GM12878 (cell line): ENCODE measurements at regions not wholly inside any gene's neighbourhood (a gene's known extent, or its start where the extent isn't known, plus 50 kb on each side); places are given as distances from the start of the nearest gene placed in this dataset.

Source experiments
- ATAC-seq: fragments of 200-7000 bp; cut with Tn5 transposase; 3 replicates; pipeline ENCODE4 v1.9.1; 2020; ENCODE audit warnings: mild to moderate bottlenecking, moderate library complexity
- BruUV-seq: library from RNA; stranded (reverse); fragments of 400-500 nt; replicated peaks from 2 replicates; lab custom pipeline; 2021; lab: Mats Ljungman, UMichigan
- CTCF ChIA-PET: fragments of 300-600 bp; sonication (Branson Sonifier 250); formaldehyde crosslinking; extraction: SDS; loops from one replicate; lab custom pipeline; 2021; ENCODE audit warnings: inconsistent platforms; lab: Yijun Ruan, JAX
- POLR2A ChIA-PET: fragments of 350-600 bp; formaldehyde crosslinking; extraction: SDS; loops from one replicate; lab custom pipeline; 2021; ENCODE audit warnings: inconsistent platforms; lab: Charles Lee
- RAD21 ChIA-PET: fragments of 300-600 bp; sonication (Branson Sonifier 250); formaldehyde crosslinking; loops from one replicate; lab custom pipeline; 2023; ENCODE audit warnings: antibody characterized with exemption; ENCODE audit not compliant: unreplicated experiment; lab: Charles Lee
- SMC1A ChIA-PET: fragments of 300-600 bp; sonication (Branson Sonifier 250); formaldehyde crosslinking; loops from one replicate; lab custom pipeline; 2023; ENCODE audit not compliant: unreplicated experiment, uncharacterized antibody; lab: Charles Lee
- DNase-seq: peaks from one replicate; pipeline ENCODE4 v3.0.0-alpha.2; 2011; ENCODE audit warnings: low read depth, low spot score
- FAIRE-seq: peaks from 3 replicates; lab custom pipeline; 2011; peaks lifted over from hg19 to GRCh38; lab: Jason Lieb, UNC
- H2AFZ ChIP-seq: 2 replicates; pipeline ENCODE4 v1.6.0; 2011; ENCODE audit warnings: low read depth, low read length, control low read depth; ENCODE audit not compliant: control insufficient read depth
- H3K27ac ChIP-seq: 2 replicates; pipeline ENCODE4 v1.5.1; 2011; ENCODE audit warnings: control low read depth; ENCODE audit not compliant: control insufficient read depth, insufficient read depth
- H3K27me3 ChIP-seq, 2 experiments: replicated peaks in 1 of 2; 2 replicates each; pipeline versions ENCODE4 v1.6.0 to v1.6.1; 2011; ENCODE audit warnings: low read length in 1 of 2; ENCODE audit not compliant: control insufficient read depth in 2 of 2, insufficient read depth in 2 of 2
- H3K36me3 ChIP-seq, 2 experiments: 2 replicates each; pipeline ENCODE4 v1.5.1; 2011; ENCODE audit warnings: low read length in 1 of 2; ENCODE audit not compliant: control insufficient read depth in 2 of 2, insufficient read depth in 2 of 2
- H3K4me1 ChIP-seq: 2 replicates; pipeline ENCODE4 v1.6.1; 2011; ENCODE audit warnings: mild to moderate bottlenecking, low read length, moderate library complexity, mixed read lengths; ENCODE audit not compliant: control insufficient read depth, insufficient read depth
- H3K4me2 ChIP-seq: 2 replicates; pipeline ENCODE4 v1.6.0; 2011; ENCODE audit warnings: control low read depth; ENCODE audit not compliant: control insufficient read depth, insufficient read depth
- H3K4me3 ChIP-seq: fragments of 200-600 bp; sonication (generic); 2 replicates; pipeline ENCODE4 v1.5.1; 2016
- H3K79me2 ChIP-seq: 2 replicates; pipeline ENCODE4 v1.6.0; 2011; ENCODE audit warnings: low read length; ENCODE audit not compliant: control insufficient read depth, insufficient read depth
- H3K9ac ChIP-seq: 2 replicates; pipeline ENCODE4 v1.8.0; 2011; ENCODE audit warnings: low read length, control low read depth, mixed read lengths; ENCODE audit not compliant: control insufficient read depth, insufficient read depth
- H3K9me3 ChIP-seq: replicated peaks from 3 replicates; pipeline ENCODE4 v1.5.1; 2011; ENCODE audit warnings: mild to moderate bottlenecking, low read length; ENCODE audit not compliant: control insufficient read depth, insufficient read depth
- H4K20me1 ChIP-seq: 2 replicates; pipeline ENCODE4 v1.6.0; 2011; ENCODE audit not compliant: control insufficient read depth, insufficient read depth
- GABPA ChIP-seq: IDR thresholded peaks from 2 replicates; pipeline ENCODE4 v1.6.1; 2014; ENCODE audit warnings: antibody characterized with exemption, low read depth, mild to moderate bottlenecking, inconsistent platforms
- MTA2 ChIP-seq: fragments of 450-650 bp; IDR thresholded peaks from 2 replicates; pipeline ENCODE4 v1.6.1; 2016; ENCODE audit warnings: low read depth, mild to moderate bottlenecking, moderate library complexity
- RAD21 ChIP-seq: IDR thresholded peaks from 2 replicates; pipeline ENCODE4 v1.6.1; 2011; ENCODE audit warnings: mild to moderate bottlenecking, low read depth, low read length, moderate library complexity; ENCODE audit not compliant: insufficient read depth
- STAT1 ChIP-seq: fragments of 450-650 bp; conservative IDR thresholded peaks from 2 replicates; pipeline ENCODE4 v1.6.1; 2014; ENCODE audit warnings: antibody characterized with exemption, mild to moderate bottlenecking
- STAT3 ChIP-seq: IDR thresholded peaks from 2 replicates; pipeline ENCODE4 v1.6.1; 2011; ENCODE audit warnings: low read depth, low read length, improper control_type of control experiment
- TCF7 ChIP-seq: IDR thresholded peaks from 2 replicates; pipeline ENCODE4 v1.6.1; 2014; ENCODE audit warnings: antibody characterized with exemption, borderline replicate concordance
- WGBS: methylation state at CpG from one replicate; pipeline ENCODE4 v1.1.6; 2016; ENCODE audit warnings: low lambda C conversion rate; ENCODE audit not compliant: insufficient replicate concordance, insufficient coverage; ENCODE audit errors: missing lambda C conversion rate; 5-methylcytosine and 5-hydroxymethylcytosine counted together
- in situ Hi-C: fragments of 300-500 bp; cut with MboI; formaldehyde crosslinking; loops from 9 replicates; pipeline ENCODE4 v1.14.3; 2018; ENCODE audit warnings: mixed read lengths
- intact Hi-C: fragments of 100-400 bp; cut with micrococcal nuclease; formaldehyde crosslinking; loops from one replicate; pipeline ENCODE4 v1.14.2; 2022; ENCODE audit not compliant: unreplicated experiment
- TF ChIP-seq, protein P1 (sequence below): fragments of 150-350 bp; IDR thresholded peaks from 2 replicates; pipeline ENCODE4 v1.6.1; 2016; ENCODE audit warnings: low read depth, low read length
- TF ChIP-seq, protein P2 (sequence below): fragments of 450-650 bp; IDR thresholded peaks from 2 replicates; pipeline ENCODE4 v1.6.1; 2016; ENCODE audit warnings: mild to moderate bottlenecking, moderate library complexity, borderline replicate concordance
- TF ChIP-seq, protein P3 (sequence below): fragments of 450-650 bp; IDR thresholded peaks from 2 replicates; pipeline ENCODE4 v1.6.1; 2017; ENCODE audit warnings: mild to moderate bottlenecking, low read depth, inconsistent platforms; ENCODE audit not compliant: poor library complexity, severe bottlenecking

DNA sequence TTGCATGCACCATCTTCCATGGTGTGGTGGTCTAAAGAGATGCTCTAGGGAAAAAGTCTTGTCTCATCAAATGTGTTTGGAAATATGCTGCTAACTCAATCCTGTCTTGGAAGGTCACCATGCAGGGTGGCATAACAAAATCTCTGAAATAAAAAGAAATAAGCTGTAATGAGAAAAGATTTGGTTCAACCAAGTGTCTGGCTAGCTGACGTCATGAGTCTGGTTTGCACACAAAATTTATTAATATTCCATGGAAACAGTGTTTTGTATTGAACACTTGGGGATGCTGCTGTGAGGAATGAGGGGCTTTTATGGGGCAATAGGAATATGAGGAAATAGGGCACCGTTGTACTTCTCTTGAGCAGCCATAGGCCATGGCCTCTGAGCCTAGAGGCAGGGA, 575.7 kb upstream of the CDH5 start (continued):
- TF ChIP-seq, protein P1, sequence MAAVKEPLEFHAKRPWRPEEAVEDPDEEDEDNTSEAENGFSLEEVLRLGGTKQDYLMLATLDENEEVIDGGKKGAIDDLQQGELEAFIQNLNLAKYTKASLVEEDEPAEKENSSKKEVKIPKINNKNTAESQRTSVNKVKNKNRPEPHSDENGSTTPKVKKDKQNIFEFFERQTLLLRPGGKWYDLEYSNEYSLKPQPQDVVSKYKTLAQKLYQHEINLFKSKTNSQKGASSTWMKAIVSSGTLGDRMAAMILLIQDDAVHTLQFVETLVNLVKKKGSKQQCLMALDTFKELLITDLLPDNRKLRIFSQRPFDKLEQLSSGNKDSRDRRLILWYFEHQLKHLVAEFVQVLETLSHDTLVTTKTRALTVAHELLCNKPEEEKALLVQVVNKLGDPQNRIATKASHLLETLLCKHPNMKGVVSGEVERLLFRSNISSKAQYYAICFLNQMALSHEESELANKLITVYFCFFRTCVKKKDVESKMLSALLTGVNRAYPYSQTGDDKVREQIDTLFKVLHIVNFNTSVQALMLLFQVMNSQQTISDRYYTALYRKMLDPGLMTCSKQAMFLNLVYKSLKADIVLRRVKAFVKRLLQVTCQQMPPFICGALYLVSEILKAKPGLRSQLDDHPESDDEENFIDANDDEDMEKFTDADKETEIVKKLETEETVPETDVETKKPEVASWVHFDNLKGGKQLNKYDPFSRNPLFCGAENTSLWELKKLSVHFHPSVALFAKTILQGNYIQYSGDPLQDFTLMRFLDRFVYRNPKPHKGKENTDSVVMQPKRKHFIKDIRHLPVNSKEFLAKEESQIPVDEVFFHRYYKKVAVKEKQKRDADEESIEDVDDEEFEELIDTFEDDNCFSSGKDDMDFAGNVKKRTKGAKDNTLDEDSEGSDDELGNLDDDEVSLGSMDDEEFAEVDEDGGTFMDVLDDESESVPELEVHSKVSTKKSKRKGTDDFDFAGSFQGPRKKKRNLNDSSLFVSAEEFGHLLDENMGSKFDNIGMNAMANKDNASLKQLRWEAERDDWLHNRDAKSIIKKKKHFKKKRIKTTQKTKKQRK = no peak
- TF ChIP-seq MTA2 = no peak

DNA sequence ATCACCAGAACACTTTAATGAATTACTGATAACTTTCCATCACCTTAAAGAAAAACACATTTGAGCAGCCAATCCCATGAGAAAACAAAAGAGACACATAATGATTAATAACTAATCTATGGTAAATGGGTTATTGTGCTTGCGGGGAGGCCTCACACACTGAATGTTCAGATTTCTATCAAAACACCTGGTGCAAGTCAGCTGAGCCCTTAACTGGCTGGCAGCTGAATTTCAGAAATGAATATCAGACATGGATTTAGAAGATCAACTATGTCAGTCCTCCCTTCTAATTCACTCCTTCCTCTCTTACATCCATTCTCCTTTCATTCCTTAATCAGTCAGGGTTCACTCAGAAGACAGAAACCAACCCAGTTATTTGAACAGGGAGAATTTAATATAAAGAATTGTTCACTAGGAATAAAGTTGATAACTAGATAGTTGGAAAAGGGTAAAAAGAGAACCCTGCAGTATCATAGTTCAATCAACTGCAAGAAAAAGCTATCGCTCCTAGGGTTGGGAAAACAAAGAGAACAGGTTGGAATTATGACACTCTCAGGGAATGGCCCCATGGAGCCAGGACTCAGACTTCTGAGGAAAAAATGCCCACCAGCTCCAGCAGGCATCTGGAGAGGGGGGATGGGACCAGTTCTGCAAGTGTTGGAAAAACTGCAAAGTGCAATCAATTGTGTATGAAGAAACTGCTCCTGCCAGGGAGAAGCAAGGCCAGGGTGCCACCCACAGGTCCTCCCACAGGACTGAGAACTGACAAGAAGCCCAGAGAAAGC, 577.1 kb upstream of the CDH5 start:
- no TSS peak for BruUV-seq
- ATAC-seq = no peak
- intact Hi-C loops = no loop called here
- RAD21 ChIA-PET = no interaction called here
- FAIRE-seq = no peak
- no peaks in the 10 kb centered on the region for H3K9me3 ChIP-seq
- 61% methylated on average over 2 of the region's 2 CpGs for WGBS
- no peak for DNase-seq
- H4K20me1 ChIP-seq = no peaks in the 10 kb centered on the region
- CTCF ChIA-PET = no interaction called here
- SMC1A ChIA-PET = no interaction called here
- H3K27me3 ChIP-seq = no peaks in the 10 kb centered on the region
- no peak overlapping the region for H3K27ac ChIP-seq
- POLR2A ChIA-PET = no interaction called here
- H3K4me1 ChIP-seq = no peaks in the 10 kb centered on the region
- H3K9ac ChIP-seq = no peak overlapping the region
- H3K4me3 ChIP-seq = no peak overlapping the region
- no peaks in the 10 kb centered on the region for H3K36me3 ChIP-seq
- H3K4me2 ChIP-seq = no peak overlapping the region
- in situ Hi-C loops = no loop called here
- H2AFZ ChIP-seq = no peak overlapping the region
- no peaks in the 10 kb centered on the region for H3K79me2 ChIP-seq
- TF ChIP-seq, protein P2, sequence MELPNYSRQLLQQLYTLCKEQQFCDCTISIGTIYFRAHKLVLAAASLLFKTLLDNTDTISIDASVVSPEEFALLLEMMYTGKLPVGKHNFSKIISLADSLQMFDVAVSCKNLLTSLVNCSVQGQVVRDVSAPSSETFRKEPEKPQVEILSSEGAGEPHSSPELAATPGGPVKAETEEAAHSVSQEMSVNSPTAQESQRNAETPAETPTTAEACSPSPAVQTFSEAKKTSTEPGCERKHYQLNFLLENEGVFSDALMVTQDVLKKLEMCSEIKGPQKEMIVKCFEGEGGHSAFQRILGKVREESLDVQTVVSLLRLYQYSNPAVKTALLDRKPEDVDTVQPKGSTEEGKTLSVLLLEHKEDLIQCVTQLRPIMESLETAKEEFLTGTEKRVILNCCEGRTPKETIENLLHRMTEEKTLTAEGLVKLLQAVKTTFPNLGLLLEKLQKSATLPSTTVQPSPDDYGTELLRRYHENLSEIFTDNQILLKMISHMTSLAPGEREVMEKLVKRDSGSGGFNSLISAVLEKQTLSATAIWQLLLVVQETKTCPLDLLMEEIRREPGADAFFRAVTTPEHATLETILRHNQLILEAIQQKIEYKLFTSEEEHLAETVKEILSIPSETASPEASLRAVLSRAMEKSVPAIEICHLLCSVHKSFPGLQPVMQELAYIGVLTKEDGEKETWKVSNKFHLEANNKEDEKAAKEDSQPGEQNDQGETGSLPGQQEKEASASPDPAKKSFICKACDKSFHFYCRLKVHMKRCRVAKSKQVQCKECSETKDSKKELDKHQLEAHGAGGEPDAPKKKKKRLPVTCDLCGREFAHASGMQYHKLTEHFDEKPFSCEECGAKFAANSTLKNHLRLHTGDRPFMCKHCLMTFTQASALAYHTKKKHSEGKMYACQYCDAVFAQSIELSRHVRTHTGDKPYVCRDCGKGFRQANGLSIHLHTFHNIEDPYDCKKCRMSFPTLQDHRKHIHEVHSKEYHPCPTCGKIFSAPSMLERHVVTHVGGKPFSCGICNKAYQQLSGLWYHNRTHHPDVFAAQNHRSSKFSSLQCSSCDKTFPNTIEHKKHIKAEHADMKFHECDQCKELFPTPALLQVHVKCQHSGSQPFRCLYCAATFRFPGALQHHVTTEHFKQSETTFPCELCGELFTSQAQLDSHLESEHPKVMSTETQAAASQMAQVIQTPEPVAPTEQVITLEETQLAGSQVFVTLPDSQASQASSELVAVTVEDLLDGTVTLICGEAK = no peak
- no peak for TF ChIP-seq GABPA
- TF ChIP-seq STAT1 = no peak
- no peak for TF ChIP-seq STAT3
- TF ChIP-seq, protein P3, sequence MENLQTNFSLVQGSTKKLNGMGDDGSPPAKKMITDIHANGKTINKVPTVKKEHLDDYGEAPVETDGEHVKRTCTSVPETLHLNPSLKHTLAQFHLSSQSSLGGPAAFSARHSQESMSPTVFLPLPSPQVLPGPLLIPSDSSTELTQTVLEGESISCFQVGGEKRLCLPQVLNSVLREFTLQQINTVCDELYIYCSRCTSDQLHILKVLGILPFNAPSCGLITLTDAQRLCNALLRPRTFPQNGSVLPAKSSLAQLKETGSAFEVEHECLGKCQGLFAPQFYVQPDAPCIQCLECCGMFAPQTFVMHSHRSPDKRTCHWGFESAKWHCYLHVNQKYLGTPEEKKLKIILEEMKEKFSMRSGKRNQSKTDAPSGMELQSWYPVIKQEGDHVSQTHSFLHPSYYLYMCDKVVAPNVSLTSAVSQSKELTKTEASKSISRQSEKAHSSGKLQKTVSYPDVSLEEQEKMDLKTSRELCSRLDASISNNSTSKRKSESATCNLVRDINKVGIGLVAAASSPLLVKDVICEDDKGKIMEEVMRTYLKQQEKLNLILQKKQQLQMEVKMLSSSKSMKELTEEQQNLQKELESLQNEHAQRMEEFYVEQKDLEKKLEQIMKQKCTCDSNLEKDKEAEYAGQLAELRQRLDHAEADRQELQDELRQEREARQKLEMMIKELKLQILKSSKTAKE = no peak
- no peak for TF ChIP-seq TCF7
- TF ChIP-seq RAD21 = no peak
